ENCODE measurements at regions not wholly inside any gene's neighbourhood (a gene's known extent, or its start where the extent isn't known, plus 50 kb on each side); places are given as distances from the start of the nearest gene placed in this dataset.

DNA sequence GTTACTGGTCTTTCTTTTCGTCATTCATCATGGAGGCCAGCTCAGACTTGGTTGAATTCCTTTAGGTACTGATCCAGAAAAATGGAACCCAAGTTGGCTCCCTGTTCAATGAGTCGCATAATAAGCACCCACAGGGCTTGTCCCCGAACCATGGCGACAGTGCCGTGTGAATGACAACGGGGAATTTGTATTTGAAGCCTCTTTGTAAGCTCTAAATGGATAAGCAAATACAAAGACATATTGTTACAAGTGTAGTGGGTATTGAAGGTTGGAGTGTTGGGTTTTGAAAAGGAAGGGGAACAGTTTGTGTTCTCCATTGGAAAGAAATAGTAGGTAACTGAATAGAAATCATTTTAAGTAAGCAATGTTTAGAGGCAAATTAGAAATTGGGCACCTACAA is 288.9 kb downstream of the SLC4A3 start:
- H3K9me3 ChIP-seq (ENCODE audit: insufficient read depth, low read depth, low read length) = no peaks in the 10 kb centered on the region
- H2AFZ ChIP-seq (ENCODE audit: low read depth, low read length) = no peak overlapping the region
- H3K27me3 Mint-ChIP-seq (ENCODE audit: low read depth, unreplicated experiment) = peaks cover 4% of the 10 kb centered on the region
- no peaks in the 10 kb centered on the region for H3K36me3 ChIP-seq (ENCODE audit: insufficient read depth, low read length)
- no peak overlapping the region for H3K4me2 ChIP-seq (ENCODE audit: low read length)
- no peaks in the 10 kb centered on the region for H3K9me3 Mint-ChIP-seq (ENCODE audit: unreplicated experiment)
- TF ChIP-seq EZH2 (IDR thresholded peaks at IDR 0.05; ENCODE audit: insufficient read depth, low read length) = no peak
- TF ChIP-seq, protein P1, sequence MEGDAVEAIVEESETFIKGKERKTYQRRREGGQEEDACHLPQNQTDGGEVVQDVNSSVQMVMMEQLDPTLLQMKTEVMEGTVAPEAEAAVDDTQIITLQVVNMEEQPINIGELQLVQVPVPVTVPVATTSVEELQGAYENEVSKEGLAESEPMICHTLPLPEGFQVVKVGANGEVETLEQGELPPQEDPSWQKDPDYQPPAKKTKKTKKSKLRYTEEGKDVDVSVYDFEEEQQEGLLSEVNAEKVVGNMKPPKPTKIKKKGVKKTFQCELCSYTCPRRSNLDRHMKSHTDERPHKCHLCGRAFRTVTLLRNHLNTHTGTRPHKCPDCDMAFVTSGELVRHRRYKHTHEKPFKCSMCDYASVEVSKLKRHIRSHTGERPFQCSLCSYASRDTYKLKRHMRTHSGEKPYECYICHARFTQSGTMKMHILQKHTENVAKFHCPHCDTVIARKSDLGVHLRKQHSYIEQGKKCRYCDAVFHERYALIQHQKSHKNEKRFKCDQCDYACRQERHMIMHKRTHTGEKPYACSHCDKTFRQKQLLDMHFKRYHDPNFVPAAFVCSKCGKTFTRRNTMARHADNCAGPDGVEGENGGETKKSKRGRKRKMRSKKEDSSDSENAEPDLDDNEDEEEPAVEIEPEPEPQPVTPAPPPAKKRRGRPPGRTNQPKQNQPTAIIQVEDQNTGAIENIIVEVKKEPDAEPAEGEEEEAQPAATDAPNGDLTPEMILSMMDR (IDR thresholded peaks at IDR 0.05; ENCODE audit: insufficient read depth, low read depth, low read length) = no peak
- H3K79me2 ChIP-seq (ENCODE audit: insufficient read depth, low read length) = no peaks in the 10 kb centered on the region
- H3K4me1 ChIP-seq (ENCODE audit: insufficient read depth, low read length) = no peaks in the 10 kb centered on the region
- no peak overlapping the region for H3K27ac Mint-ChIP-seq (ENCODE audit: unreplicated experiment)
- H3K4me3 Mint-ChIP-seq (ENCODE audit: unreplicated experiment) = no peak overlapping the region
- H3K4me1 Mint-ChIP-seq (ENCODE audit: low read depth, unreplicated experiment) = peaks cover 11% of the 10 kb centered on the region
- H3K27ac ChIP-seq (ENCODE audit: low read depth, low read length) = no peak overlapping the region
- H4K20me1 ChIP-seq (ENCODE audit: insufficient read depth, low read length) = no peaks in the 10 kb centered on the region
- DNase-seq (ENCODE audit: low read depth) (no peak), FAIRE-seq (no peak)
- H3K27me3 ChIP-seq (ENCODE audit: insufficient read depth, low read length) = no peaks in the 10 kb centered on the region
- no peak overlapping the region for H3K9ac ChIP-seq (ENCODE audit: low read length)
- no peaks in the 10 kb centered on the region for H3K36me3 Mint-ChIP-seq (ENCODE audit: low read depth, unreplicated experiment)
- H3K4me3 ChIP-seq (ENCODE audit: insufficient read depth, low read depth, low read length) = no peak overlapping the region

DNA sequence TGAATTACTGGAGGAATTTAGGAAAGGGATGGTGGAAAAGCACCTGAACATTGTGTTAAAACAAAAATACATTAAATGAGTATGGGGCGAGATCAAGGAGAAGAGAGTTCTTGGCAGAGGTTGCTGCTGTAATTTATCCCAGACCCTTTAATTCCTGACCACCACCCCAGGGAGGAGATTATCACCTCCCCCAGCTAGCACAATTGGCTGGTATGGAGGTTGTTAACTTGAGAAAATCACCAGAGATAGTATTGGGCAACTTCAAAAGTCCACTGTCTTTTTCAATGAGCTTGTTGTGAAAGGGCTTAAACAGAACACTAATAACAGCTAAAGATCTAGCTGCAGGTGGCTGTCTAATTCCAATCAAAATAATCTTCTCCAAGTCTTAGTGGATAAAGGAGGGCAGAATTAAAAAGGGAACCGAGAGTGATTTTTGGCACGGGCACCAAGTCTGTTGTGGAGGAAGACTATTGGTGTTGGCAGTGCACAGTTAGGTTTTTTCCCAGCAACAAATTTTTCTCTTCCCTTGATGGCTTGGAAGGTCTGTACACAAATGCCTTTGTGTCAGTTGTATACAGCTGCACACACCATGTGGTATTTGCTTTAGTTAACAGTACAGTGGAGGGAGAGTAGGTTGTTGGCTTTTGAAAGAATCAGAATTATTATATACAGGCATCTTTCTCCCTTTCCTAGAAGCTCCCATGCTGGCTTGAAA is 289.5 kb downstream of the SLC4A3 start:
- Histone ChIP-seq H3K9ac (ENCODE audit: low read length) (no peak overlapping the region), H4K20me1 (ENCODE audit: insufficient read depth, low read length) (no peaks in the 10 kb centered on the region), H3K79me2 (ENCODE audit: insufficient read depth, low read length) (no peaks in the 10 kb centered on the region), H3K9me3 (ENCODE audit: insufficient read depth, low read depth, low read length) (no peaks in the 10 kb centered on the region), H3K4me1 (ENCODE audit: insufficient read depth, low read length) (no peaks in the 10 kb centered on the region), H3K27ac (ENCODE audit: low read depth, low read length) (no peak overlapping the region), H2AFZ (ENCODE audit: low read depth, low read length) (no peak overlapping the region), H3K27me3 (ENCODE audit: insufficient read depth, low read length) (no peaks in the 10 kb centered on the region), H3K4me3 (ENCODE audit: insufficient read depth, low read depth, low read length) (no peak overlapping the region), H3K36me3 (ENCODE audit: insufficient read depth, low read length) (no peaks in the 10 kb centered on the region), H3K4me2 (ENCODE audit: low read length) (no peak overlapping the region)
- no peaks in the 10 kb centered on the region for H3K9me3 Mint-ChIP-seq (ENCODE audit: unreplicated experiment)
- DNase-seq (ENCODE audit: low read depth) = no peak
- FAIRE-seq = no peak
- no peaks in the 10 kb centered on the region for H3K36me3 Mint-ChIP-seq (ENCODE audit: low read depth, unreplicated experiment)
- H3K4me3 Mint-ChIP-seq (ENCODE audit: unreplicated experiment) = no peak overlapping the region
- peaks cover 4% of the 10 kb centered on the region for H3K27me3 Mint-ChIP-seq (ENCODE audit: low read depth, unreplicated experiment)
- H3K27ac Mint-ChIP-seq (ENCODE audit: unreplicated experiment) = no peak overlapping the region
- peaks cover 11% of the 10 kb centered on the region for H3K4me1 Mint-ChIP-seq (ENCODE audit: low read depth, unreplicated experiment)
- TF ChIP-seq, protein P1 (IDR thresholded peaks at IDR 0.05; ENCODE audit: insufficient read depth, low read depth, low read length) = no peak
- TF ChIP-seq EZH2 (IDR thresholded peaks at IDR 0.05; ENCODE audit: insufficient read depth, low read length) = no peak

DNA sequence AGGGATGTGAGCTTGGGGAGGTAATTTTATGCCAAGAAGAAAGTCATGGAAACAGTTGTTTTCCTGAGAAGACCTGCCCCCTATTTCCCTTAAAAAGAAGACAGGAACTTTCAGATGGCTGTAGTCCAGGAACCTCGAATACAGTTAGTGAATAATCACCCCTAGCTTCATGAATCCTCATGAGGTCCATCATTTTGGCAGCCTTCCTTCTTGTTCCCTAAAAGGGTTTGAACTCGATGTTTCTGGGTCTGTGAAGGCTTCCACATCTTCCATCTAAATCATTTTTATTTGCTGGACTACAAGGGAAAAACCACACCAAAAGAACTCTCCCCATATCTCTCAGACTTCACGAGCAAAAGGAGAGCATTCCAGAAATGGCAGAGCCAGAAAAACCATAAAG is 290.8 kb downstream of the SLC4A3 start:
- Histone ChIP-seq H3K27me3 (ENCODE audit: insufficient read depth, low read length) (no peaks in the 10 kb centered on the region), H3K79me2 (ENCODE audit: insufficient read depth, low read length) (no peaks in the 10 kb centered on the region), H3K4me1 (ENCODE audit: insufficient read depth, low read length) (no peaks in the 10 kb centered on the region), H3K4me3 (ENCODE audit: insufficient read depth, low read depth, low read length) (no peak overlapping the region), H2AFZ (ENCODE audit: low read depth, low read length) (no peak overlapping the region), H3K9ac (ENCODE audit: low read length) (no peak overlapping the region), H4K20me1 (ENCODE audit: insufficient read depth, low read length) (no peaks in the 10 kb centered on the region), H3K27ac (ENCODE audit: low read depth, low read length) (no peak overlapping the region), H3K36me3 (ENCODE audit: insufficient read depth, low read length) (no peaks in the 10 kb centered on the region), H3K4me2 (ENCODE audit: low read length) (no peak overlapping the region), H3K9me3 (ENCODE audit: insufficient read depth, low read depth, low read length) (no peaks in the 10 kb centered on the region)
- Mint-ChIP-seq H3K27ac (ENCODE audit: unreplicated experiment) (no peak overlapping the region), H3K4me3 (ENCODE audit: unreplicated experiment) (no peak overlapping the region), H3K4me1 (ENCODE audit: low read depth, unreplicated experiment) (peaks cover 1% of the 10 kb centered on the region), H3K27me3 (ENCODE audit: low read depth, unreplicated experiment) (peaks cover 4% of the 10 kb centered on the region), H3K9me3 (ENCODE audit: unreplicated experiment) (no peaks in the 10 kb centered on the region), H3K36me3 (ENCODE audit: low read depth, unreplicated experiment) (no peaks in the 10 kb centered on the region)
- DNase-seq (ENCODE audit: low read depth) (no peak), FAIRE-seq (no peak)
- TF ChIP-seq EZH2 (IDR thresholded peaks at IDR 0.05; ENCODE audit: insufficient read depth, low read length) = no peak
- TF ChIP-seq, protein P1 (IDR thresholded peaks at IDR 0.05; ENCODE audit: insufficient read depth, low read depth, low read length) = no peak
